GM19328 (cell line): ENCODE measurements at regions not wholly inside any gene's neighbourhood (a gene's known extent, or its start where the extent isn't known, plus 50 kb on each side); places are given as distances from the start of the nearest gene placed in this dataset.

ENCODE experiments used
- ATAC-seq: cut with Tn5 transposase; IDR thresholded peaks from one replicate; pipeline ENCODE4 v1.9.1; 2021; ENCODE audit warnings: mild to moderate bottlenecking, moderate library complexity; ENCODE audit not compliant: unreplicated experiment

DNA sequence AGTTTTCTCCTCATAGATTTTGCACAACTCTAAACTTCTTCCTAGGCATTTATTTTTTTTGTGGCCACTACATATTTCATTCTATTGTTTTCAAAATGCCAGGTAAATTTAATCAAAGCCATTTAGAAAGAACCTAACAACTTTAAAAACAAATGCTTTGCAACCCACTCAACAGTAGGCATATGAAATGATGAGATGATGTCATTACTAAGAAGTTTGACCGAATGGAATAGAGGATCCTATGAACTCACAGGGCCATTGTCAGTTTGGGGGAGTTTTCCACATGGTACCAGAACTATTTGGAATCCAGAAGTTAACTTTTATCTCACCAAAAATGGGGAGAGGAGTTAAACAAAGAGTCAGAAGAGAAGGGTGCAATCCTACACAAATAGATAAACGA, 100.7 kb upstream of the INHBA start:
- ATAC-seq, result no peak

DNA sequence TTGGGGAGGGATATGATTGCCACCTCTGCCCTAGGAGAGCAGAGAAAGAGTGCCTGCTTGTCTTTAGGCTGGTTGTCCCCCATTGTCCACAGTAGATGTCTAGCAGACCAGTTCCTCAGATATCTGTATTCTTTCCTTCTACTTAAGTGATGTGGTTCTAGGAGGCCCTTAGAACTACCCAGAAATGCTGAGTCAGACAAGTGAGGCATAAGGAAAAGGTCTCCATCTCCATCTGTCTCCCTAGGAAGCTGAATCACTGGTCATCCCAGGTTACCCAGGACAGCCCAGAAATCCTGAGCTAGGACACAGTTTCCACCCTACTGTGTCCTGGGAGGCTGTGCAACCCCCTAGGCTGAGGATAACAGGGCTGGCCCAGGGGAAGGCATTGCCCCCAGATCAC, 93.4 kb upstream of the INHBA start:
- ATAC-seq, result no peak

DNA sequence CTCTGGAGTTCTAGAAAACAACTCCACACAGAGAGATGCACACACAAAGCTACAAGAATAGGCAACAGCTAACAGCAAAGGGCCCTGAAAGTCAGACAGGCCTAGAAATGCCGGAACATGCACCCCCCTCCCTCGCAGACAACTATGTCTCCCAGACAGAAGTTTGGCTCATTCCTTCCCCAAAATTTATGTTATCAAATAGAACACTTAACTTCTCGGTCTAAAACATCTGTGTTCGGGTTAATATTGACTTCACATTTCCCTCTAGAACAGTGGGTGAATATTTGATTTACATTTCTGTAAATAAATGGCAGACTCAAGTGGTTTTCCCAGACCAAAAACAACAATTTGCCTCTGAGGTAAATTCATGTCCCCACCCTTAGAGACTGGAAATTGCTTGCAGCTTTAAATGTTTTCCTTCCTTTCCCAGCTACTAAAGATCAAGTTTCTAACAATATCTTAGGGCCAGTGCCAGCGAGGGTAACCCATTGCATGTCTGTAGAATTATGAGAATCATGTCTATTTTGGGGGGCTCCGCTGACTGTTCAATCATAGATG, 92.5 kb upstream of the INHBA start:
- no peak for ATAC-seq

DNA sequence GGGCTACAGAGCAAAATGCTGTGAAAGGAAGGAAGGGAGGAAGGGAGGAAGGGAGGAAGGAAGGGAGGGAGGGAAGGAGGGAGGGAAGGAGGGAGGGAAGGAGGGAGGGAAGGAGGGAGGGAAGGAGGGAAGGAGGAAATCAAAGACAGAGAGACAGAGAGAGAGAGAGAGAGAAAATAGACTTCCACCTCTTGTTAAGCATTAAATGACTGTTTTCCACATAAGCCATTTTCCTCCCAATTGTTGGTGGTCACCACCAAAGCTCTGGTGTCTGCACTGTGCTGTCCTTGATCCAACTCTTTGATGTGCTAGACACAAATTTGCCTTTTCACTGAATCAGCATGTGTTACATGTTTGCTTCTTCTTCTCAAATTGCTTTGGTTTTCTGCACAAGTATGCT, 90.7 kb upstream of the INHBA start:
- ATAC-seq, result no peak

DNA sequence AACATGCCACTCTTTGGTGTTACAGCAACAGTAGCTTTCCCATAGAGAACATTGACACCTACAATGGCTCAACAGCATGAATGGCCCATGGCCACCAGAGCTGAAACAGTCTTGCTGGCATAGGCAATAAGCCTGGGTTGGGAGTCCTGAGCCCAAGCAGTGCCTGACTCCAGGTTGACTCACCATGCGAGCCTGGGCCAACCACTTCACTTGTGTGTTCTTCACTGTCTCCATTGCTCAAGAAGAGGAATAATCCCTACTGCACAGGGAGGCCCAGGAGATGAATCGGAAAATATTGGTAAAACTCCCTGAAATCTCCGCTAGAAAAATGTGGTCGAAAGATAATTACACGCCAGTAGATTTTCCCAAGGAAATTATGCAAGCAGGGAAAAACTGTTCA, 89.2 kb upstream of the INHBA start:
- no peak for ATAC-seq

DNA sequence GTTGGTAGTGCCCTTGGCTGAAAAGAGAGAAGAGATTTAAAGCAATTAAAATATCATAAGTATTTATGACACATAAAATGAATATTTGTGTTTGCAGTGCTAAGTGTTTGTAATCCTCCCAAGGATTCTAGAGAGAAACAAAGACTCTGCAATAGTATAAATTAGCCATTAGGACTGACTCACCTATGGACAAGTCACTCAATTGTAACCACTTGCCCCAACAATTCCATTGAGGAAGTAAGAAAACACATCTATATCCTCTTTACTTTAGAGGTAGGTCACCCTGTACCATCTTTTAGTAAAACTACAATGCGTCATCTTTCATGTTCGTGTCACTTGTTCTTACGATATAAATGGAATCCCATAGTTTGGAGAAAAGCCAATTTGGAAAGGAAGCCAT, 85.7 kb upstream of the INHBA start:
- ATAC-seq, result no peak

DNA sequence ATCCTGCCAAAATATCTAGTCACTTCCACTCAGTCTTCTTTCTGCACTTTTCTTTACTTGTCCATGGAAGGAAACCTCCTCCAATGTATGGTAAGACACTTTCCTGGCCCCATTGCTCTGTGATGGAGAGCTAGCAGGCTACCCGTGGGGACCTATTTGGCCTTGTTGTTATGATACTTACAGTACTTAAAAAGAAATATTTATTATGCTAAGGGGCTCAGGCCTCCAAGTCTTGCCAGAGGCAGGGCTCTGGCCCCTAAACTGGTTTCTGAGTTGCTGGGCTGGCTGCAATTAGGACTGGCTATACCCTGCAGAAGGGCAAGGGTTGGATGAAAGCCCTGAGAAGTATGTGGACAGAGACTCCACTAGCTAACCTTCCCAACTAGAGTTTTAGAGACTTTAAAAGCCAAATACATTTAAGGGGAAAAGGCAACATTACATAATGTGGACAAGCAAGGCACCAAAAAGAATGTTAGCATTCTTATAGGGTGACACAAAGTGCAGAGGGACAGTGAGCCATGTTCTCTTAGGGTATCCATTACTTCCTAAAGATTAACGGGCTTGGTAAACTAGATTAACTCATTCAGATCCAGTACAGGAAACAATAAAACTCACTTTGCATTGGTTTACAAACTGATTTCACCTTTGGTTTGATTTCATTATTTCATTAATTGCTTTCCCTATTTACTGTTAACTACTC, 84.9 kb upstream of the INHBA start:
- ATAC-seq, result no peak

DNA sequence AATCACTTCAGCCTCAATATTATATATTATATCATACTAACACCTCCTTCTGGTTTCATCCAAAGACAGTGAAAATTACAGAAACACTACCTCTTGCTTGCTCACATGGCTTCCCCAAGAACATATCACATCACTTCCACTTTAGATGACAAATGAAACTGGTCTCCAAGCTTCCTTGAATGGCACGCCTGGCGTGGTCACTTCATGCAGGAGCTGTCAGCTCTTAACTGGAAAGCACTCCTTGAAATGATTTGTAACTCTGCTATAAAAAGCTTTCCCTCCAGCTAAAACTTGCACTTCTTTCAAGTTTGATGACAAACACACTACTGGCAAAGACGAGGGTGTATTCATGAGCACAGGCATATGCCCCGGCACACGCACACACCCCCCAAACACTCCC, 84.1 kb upstream of the INHBA start:
- ATAC-seq, result no peak

DNA sequence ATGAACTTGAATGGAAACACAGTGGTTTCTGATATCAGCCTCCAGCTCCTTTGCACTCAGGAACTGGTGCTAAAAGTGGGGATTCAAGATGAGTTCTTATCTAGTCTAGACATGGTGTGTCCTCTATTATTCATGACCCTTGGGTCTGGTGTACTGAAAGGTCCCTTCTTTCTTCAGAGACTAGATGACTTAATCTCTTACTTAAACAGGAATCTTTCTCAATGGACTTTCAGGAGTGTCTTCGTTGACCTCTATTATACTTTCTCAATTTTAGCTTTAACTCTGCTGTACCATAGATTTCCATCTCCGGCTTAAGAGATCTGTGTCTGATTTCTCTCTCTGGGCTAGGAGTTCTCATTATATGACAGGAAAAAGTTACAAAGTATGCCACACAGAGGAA, 83.5 kb upstream of the INHBA start:
- no peak for ATAC-seq

DNA sequence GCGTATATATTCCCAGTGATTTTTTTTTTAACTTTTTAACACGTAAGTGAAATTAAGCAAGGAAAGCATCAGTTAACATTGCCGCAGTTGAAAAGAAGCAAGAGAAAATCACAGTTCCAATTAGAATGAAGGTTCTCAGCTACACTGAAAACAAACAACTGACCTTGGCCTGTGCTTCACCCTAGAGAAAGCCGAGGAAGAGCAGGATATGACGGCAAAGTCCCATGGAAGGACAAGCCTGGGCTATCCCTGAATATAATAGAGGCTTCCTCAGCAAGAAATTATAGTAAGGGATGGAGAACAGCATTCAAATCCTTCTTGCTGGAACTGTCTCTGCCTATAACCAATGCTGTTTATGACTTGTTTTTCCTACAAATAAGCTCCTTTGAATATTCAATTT, 83.0 kb upstream of the INHBA start:
- ATAC-seq, result no peak

DNA sequence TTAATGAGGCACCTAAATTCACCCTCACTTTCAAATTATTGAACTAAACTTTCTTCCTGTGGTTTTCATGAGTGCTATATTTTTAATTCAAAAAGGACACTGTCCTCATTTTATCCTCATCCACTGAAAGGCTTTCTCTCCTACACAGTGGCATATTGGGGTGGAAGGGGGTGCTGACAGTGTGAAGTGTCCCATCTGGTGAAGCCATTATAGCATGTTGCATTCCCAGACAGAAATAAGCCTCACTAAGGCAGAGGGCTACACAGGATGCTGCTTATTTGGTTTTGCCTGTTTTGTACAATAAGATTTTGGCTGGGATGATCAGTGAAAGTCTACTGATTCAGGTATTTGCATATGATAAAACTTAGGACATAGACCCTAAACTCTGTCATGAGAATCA, 82.4 kb upstream of the INHBA start:
- no peak for ATAC-seq

DNA sequence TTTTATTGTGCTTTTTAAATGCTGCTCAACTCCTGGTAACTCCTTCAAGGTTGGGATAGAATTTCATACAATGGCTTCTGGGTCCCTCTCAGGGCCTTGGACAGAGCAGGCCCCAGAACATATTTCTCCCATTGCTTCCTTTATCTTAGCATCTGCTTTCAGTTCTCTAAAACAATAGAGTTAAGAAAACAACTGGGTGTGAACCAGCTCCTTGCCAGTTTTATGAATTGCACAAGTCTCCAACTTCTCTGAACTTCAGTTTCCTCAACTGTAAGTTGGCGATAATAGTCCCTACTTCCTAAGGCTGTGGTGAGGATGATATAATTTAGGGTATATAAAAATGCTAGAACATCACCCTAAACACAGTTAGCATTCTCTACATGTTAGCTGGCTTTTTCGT, 77.0 kb upstream of the INHBA start:
- no peak for ATAC-seq

DNA sequence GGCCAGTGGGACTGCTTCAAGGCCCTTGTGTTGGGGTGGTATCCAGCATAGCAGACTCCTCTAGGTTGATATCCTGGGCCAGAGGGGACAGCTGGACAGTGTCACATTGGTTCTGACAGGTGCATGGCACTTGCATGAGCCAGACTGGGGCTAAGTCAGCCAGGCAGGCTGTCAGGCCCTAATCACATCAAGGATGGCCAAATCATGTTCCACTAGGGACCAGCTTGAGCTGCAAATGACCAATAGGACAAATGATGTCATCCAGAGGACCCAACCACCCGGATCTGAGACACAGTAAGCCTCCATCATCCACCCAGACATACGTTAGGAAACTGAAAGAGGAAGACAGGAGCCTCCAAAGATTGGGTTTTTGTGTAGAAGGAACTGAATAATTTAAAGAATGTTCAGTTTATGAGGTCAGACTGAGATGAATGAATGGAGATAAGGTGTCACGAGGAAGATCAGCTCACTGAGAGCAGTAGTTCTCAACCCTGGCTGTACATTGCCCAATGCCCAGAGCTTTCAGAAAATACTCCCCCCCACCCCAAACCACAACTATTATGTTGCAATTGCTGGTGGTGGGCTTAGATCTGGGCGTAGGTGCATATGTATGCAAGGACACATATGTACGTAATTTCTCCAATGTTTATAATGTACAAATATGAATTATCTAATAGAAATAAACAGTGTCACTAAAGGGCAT, 75.2 kb upstream of the INHBA start:
- ATAC-seq, result no peak

DNA sequence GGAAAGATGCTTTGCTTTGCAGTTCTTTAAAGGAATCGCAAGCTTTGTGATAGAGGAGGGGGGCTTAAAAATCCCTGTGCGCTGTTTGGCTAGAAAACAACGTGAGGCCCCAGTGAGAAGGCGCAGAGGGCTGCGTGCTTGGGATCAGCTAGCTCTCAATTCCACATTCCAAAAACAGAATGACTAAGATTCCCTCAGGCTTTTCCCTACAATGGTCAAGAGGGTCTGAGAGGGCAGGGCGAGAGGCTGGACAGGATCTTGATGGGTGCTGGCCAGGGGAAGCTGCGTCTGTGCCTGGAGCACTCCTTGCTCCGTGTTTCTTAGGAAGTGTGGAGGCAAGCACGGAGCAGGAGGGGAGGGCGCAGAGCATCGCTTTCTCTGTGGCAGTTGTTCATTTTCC, 72.1 kb upstream of the INHBA start:
- no peak for ATAC-seq

DNA sequence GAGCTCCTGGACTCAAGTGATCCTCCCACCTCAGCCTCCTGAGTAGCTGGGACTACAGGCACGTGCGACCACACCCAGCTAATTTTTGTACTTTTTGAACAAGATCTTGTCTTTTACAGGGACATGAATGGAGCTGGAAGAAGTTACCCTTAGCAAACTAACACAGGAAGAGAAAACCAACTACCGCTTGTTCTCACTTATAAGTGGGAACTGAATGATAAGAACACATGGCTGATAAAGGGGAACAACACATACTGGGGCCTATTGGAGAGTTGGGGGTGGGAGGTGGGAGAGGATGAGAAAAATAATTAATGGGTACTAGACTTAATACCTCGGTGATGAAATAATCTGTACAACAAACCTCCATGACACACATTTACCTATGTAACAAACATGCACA, 70.9 kb upstream of the INHBA start:
- no peak for ATAC-seq

DNA sequence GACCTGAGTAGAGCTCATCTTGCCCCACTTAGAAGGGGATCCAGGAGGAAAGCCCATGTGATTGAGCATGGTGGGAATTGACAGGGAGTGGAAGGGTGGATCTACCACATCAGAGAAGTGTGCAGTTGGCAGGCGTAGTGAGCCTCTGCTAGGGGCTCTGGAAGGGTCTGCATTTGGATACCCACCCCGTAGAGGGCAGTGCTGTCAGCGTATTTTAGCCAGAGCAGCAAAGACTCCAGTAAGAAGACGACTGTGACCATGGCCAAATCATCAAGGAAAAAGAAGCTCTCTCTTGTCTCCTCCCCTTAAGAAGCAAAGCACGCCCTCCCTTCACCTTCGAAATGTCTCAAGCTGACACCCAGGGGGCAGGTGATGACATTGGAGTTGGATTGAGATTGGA, 68.8 kb upstream of the INHBA start:
- ATAC-seq, result no peak

DNA sequence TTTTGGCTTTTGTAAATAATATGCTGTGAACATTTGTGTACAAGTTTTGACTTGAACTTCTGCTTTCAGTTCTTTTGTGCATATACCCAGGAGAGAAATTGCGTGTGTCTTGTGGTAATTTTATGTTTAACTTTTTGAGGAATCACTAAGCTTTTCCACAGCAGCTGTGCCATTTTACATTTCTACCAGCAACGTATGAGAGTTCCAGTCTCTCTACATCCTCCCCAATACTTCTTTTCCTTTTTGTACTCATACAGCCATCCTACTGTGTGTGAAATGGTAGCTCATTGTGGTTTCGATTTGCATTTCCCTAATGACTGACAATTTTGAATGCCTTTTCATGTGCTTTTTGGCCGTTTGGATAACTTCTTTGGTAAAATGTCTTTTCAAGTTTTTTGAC, 66.3 kb upstream of the INHBA start:
- ATAC-seq, result no peak

DNA sequence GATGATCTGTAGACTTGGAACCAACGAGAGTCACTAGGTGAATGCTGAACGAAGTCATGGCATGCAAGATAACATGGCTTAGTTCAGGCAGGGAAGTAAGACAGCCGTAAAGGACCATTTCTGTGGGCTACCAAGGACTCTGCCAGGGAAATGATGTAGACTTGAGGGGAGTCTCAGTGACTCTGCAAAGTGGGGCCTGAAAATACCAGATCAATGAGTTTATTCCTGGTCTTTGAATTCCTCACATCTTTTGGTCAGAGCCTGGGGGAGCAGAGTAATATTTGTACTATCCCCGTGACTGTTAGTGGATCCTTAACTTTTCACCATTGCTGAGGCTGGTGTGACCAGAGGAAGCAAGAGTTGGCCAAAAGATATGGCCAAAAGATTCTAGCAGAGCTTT, 60.7 kb upstream of the INHBA start:
- ATAC-seq, result no peak

DNA sequence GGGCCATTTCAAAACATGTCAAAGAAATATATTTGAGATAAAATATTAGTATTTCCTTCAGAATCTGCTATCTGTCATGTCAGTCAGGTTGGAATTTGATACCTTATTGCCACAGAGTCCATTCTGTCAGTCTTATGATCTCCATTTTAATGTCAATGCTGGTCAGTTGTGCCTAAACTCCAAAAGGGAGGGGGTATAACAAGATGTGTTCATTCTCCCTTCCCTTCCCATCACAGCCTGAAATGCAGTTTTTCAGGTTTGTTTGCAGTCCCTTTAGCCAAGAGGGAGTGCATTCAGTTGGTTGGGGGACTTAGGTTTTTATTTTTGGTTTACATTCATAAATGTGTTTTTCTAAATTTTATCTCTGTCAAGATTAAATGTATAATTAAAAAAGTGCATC, 59.8 kb upstream of the INHBA start:
- no peak for ATAC-seq

DNA sequence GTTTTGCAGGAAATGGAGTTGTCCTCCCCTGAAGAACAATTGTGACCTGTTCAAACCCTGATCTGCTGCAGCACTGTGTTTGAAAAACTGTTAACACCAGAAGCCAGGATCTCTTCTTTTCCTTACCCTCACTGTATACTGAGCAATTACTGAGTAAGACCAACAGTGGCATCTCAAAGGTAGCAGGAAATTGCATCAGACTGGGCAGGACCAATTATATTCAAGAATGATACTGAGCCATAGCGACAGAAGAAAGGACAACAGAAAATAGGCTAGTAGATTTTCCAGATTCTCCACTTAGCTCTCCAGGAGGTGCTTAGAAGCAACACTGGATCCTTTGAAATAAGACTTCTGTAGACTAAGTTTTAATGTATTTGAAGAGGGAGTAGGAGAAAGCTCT, 57.4 kb upstream of the INHBA start:
- ATAC-seq, result no peak

DNA sequence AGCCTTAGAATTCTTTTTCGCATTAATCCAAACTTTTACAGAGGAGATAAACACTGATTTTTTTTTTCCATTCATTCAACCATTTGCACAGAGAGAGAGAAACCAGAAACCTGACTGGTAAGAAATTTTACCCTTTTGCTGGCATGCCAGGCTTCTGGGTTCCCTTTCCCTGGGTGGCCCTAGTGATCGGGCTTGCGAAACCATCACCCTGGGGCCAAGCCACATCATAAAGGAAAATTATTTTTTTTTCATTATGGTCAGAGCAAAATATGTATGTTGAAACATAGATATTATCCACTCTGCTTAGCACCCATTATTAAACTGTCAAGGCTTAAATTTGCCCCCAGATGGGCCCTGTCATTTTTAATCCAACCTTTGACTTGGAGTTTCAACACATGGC, 55.4 kb upstream of the INHBA start:
- no peak for ATAC-seq

DNA sequence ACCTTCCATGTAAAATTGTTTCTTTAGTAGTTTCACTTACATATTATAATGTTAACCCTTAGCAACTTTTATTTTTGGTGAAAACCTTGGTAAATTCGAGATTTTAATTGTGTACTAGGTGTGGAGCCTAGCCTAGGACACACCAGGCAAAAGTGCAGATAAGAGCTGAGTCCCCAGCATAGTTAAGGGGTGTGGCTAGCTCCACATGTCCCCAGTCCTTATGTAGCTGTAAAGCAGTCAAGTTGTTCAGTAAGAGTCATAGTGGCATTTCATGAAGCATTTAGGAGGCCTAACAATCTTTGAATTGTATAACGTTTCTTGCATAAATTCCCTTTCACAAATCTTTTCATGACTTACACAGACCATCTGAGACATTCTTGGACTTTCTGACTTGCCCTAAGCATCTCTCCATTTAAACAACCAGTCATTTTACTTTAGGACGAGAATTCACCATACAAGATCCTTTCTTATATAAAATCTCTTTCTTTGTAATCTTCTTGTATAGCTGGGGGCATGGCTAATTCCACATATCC, 53.8 kb upstream of the INHBA start:
- ATAC-seq, result no peak
